NCI-H345 (cell line): ENCODE measurements at regions not wholly inside any gene's neighbourhood (a gene's known extent, or its start where the extent isn't known, plus 50 kb on each side); places are given as distances from the start of the nearest gene placed in this dataset.
"Not testable (repeated sequence)": the region's sequence is repeated elsewhere in the genome, so short reads cannot be mapped to it uniquely, and the experiment has no call there.

ENCODE experiments used
- DNase-seq: peaks from one replicate; lab custom pipeline; 2025; lab: John Stamatoyannopoulos, UW

- no peak for DNase-seq
These were observed 192.9 kb upstream of the PTGFR start for GRCh38 chr1:78297836-78298235.

GRCh38 chr1:78298349-78298748 is 192.4 kb upstream of the PTGFR start:
- no peak for DNase-seq

GRCh38 chr1:78301141-78301540 is 189.6 kb upstream of the PTGFR start:
- no peak for DNase-seq

DNA sequence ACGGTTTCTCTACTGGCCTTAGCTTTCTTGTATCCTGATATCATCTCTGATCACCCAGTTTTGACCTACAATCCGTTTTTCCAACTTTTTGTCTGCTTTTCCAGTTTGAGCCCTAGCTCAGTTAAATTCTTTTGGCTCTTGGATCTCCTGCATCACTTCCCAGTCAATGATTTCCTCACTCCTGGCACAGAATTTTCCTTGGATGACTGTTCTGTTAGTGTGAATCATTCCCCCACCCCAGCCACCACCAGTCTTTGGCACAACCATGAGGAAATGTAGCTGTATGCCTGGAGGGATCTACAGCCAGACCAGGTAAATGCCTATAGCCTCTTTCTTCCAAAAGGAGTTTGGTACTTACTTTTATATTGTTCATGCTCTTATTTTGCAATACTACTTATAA is 187.2 kb upstream of the PTGFR start:
- DNase-seq = no peak

DNA sequence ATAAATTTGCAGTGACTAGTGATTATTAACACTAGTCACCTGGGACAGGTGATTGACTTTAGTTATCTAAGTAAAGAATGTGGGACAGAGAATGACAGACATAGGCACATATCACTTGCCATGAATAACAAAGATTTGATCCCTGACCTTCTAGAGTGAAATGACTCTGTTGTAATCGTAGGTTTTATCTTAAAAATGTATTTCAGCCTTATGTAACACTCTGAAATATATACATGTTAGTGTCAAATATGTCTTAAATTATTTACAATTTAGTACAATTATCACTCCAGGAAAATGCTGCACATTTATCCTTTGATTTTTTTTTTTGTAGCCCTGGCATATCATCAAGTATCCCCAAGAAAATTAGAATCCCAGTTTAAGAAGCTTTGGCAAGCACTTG is 186.4 kb upstream of the PTGFR start:
- no peak for DNase-seq

DNA sequence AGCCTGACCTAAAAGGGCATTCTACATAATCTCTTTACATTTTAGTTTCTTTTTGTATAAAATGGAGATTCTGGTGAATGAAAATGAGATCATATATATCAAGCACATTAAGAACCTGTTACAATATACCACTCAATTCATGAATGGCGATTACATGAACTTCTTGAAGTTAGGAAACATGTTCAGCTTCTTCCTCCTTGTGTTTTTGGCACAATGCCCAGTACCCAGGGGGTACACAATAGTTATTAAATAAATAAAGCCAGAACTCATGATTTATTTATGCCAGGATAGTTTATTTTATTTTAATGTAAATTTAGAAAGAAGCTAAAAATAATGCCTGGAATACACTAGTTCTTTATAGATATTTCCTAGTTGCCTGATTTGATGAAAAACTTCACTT is 186.0 kb upstream of the PTGFR start:
- peak; percentile 6 for DNase-seq

- not testable (repeated sequence) for DNase-seq
These were observed 180.5 kb upstream of the PTGFR start for GRCh38 chr1:78310261-78310660.

- DNase-seq = no peak
These were observed 172.8 kb upstream of the PTGFR start for GRCh38 chr1:78318011-78318410.

GRCh38 chr1:78319603-78320002 is 171.2 kb upstream of the PTGFR start:
- DNase-seq = no peak

DNA sequence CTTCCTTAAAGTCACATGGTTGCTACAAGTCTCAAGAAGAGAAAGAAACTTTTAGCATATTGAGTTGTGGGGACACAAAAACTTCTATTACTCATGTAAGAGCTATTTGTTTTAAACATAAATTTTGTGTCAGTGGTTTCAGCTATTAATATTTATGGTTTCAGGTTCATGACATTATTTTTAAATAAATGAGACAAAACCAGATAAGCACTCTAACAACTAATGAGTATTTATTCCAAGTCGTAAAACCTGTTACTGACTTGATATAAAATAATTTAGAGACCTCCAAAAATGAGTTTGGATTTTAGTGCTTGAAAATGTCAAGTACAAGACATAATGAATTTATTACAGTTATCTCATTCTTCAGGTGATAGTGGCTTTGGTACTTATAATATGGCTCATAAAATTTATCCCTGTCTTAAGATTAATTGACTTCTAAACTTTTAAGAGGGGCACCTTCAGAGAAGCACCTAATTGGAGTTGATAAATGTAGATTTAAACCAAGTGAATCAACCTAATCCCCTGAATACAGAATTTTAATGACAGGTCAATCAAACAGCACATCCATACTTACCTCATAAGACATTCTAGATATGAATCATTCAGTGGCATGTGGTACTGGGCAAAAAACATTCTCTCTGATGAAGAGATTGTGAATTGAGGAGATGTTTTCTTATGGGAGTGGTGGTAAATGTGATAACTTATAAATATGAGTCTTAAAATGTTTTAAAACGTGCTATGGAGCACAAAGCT is 167.7 kb upstream of the PTGFR start:
- DNase-seq = no peak

DNA sequence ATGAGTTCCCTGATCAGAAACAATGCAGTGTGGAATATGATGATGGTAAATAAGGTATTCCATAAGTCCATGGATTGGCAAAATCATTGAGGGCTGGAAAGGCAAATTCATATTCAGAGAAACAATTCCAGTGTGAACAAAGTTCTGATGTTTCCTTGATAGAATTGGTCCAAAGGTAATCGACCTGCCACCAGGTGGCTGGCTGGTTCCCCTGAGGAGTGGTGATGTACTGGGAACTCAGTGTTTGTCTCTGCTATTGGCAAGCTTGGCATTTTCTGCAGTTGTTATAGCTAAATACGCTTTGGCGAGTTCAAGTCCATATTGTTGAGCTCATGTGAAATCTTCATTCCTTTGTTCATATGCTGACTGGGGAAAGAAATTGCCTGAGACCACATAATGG is 165.5 kb upstream of the PTGFR start:
- no peak for DNase-seq

- DNase-seq = no peak
These were observed 161.3 kb upstream of the PTGFR start for GRCh38 chr1:78329475-78329874.

DNA sequence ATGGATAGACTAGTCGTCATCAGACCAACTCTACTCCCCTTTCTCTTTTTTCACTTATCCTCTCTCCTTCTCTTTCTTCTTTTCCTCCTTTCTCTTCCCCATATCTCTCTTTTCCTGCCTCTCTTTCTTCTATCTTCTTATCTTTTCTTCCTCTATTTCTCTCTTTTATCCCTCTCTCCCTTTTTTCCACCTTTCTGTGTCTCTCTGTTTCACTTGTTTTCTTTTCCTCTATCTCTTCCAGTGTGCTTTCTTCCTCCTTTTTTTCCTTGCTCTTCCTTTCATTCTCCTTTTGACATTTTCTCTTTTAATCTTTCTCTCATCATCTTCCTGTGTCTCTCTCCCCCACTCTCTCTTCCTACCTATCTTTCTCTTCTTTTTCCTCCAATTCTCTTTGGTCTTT is 159.0 kb upstream of the PTGFR start:
- no peak for DNase-seq

DNA sequence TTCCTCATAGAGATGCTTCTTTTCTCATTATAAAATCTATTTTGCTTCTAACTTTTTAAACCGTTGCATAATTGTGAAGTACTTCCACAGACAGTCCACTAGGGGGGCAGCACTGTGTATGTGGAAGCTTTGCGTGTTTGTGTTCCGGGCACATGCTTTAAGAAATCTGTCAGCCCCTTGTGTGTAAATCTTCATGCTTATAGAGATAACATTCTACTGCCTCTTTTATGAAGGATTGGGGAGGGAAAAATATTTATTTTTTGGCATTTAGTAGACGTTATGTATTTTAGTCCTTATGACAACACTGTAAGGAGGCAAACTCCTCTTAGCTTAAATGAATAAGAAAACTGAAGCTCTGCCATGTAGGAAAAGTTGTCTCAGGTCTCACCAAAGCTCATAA is 157.3 kb upstream of the PTGFR start:
- DNase-seq = no peak

- DNase-seq = no peak
These were observed 156.7 kb upstream of the PTGFR start for GRCh38 chr1:78334114-78334513.

DNA sequence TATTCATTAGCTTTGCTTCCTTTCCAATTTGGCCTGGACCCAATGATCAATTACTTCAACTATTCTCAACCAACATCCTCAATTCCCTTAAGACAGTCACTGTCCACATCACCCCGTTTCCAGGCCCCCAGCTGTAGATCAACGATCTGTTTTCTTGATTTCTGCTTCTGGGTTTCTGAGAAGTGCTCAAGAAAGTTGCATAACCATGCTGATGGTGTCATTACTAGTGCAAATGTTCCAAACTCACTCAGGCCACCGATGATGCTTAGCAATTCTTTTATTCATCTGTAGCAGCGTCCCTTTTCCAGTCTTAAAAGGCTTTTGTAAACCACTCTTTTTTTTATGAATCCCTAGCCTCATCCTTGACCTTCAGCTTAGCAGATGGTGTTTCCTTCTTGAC is 155.8 kb upstream of the PTGFR start:
- DNase-seq = no peak

GRCh38 chr1:78336751-78337150 is 154.0 kb upstream of the PTGFR start:
- DNase-seq = not testable (repeated sequence)

DNA sequence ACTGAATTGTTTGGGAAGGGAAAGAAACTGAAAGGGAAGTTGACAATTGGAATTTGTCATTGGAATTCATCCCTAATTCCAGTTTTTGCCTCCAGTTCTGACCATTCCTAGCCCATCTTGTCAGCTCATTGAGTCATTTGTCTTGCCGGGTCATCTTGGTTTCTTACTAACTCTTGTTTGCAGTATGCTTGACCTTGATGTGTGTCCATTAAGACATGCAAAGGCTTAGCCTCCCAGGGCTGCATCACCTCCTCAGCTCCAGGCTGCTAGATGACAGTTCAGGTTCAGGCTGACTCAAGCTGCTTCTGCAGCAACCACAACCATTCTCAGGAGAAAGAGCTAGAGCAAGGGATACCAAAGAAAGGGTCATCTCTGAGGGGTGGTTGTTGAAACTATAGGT is 151.3 kb upstream of the PTGFR start:
- DNase-seq = no peak

DNA sequence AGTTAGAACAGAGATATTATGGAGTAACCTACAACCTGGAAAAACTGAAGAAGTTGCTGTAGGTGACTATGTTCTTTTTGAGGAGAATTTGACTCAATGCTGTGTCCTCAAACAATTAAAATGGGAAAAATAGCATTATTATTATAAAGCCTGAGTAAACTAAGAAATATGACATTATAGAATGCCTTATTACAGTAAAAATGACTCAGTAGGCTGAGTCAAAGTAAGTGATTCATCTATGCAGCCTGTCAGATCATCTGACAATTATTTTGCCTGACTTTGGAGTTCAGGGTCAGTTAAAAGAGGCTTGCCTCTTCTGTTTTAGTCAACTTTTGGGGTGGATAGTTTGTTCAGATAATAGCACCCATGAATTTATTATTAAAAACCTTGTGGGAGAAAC is 150.8 kb upstream of the PTGFR start:
- DNase-seq = no peak

DNA sequence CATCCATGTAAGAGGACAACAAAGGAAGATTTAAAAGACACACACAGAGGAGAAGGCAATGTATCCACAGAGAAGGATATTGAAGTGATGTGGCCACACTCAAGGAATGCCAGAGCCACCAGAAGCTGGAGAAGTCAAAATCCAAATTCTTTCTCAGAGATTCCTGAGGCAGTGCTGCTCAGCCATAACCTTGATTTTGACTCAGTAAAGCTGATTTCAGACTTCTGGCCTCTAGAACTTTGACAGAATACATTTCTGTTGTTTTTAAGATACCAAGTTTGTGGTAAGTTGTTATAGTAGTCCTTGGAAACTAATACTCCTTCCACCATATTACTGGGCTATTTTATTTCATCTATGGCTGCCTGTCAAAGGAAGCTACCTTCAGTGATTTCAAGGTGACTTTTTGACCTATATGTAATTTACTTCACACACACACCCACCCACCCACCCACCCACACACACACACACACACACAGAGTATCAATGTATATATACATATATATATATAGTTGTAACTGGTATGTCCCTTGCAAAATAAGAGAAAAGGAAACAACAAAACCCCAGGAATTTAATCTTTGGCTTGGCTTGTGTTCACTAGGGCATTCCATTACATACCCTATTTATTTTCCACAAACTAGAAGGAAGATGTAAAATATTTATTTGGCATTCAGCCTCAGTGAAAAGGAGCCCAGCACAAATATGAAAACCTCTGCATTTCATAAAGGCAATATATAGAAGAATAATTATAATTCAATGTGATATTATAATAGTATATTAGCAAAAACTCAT is 142.1 kb upstream of the PTGFR start:
- no peak for DNase-seq

- DNase-seq = no peak
These were observed 139.1 kb upstream of the PTGFR start for GRCh38 chr1:78351551-78352216.

GRCh38 chr1:78355656-78356055 is 135.1 kb upstream of the PTGFR start:
- DNase-seq = no peak

DNA sequence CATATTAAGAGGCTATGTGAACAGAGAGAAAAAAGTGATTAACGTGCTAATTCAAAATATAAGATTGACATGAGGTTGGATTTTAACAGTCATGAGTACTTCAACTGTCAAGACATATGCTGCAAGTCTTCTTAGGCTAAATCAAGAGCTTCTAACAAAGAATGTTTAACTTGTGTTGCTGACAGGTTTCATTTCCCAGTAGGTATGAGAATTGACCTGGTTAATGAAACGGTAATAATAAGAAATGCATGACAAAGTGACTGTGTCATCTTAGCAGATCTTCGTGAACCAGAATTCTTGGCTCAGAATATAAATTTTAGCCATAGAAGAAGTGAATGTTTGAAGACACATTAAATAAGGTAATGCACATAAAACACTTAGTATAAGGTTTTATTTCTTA is 132.6 kb upstream of the PTGFR start:
- no peak for DNase-seq
